Sigmoid colon (tissue), 6 donors: ENCODE measurements at regions not wholly inside any gene's neighbourhood (a gene's known extent, or its start where the extent isn't known, plus 50 kb on each side); places are given as distances from the start of the nearest gene placed in this dataset.

Experiments
- DNase-seq: peaks from one replicate; pipeline ENCODE4 v3.0.0-alpha.2; 2019
- H3K27ac ChIP-seq, 4 donors: fragments of 200-600 bp; sonication (generic); one replicate each; pipeline ENCODE4 v1.5.1; 2016 to 2019; ENCODE audit warnings: mild to moderate bottlenecking in 1 of 4
- H3K27me3 ChIP-seq, 3 donors: fragments of 200-600 bp; sonication (generic); one replicate each; pipeline ENCODE4 v1.5.1; 2019; ENCODE audit warnings: mild to moderate bottlenecking in 1 of 3
- H3K36me3 ChIP-seq, 4 donors: fragments of 200-600 bp; sonication (generic); one replicate each; pipeline ENCODE4 v1.5.1; 2016 to 2019
- H3K4me1 ChIP-seq, 4 donors: fragments of 200-600 bp; sonication (generic); one replicate each; pipeline ENCODE4 v1.5.1; 2017 to 2019
- H3K4me3 ChIP-seq, 4 donors: fragments of 200-600 bp; sonication (generic); one replicate each; pipeline ENCODE4 v1.5.1; 2017 to 2019; ENCODE audit warnings: mild to moderate bottlenecking in 2 of 4, moderate library complexity in 1 of 4
- H3K9me3 ChIP-seq, 4 donors: fragments of 200-600 bp in 3 of 4; sonication (generic) in 3 of 4; one replicate each; pipeline versions ENCODE4 v1.5.1 to v1.6.1; 2013 to 2019
- CTCF ChIP-seq, 4 experiments: fragments of 450-650 bp in 3 of 4; fragments of 200-600 bp in 1 of 4; IDR thresholded peaks; one replicate each; pipeline ENCODE4 v1.5.1; 2016 to 2019; ENCODE audit warnings: antibody characterized with exemption in 4 of 4, mild to moderate bottlenecking in 3 of 4, moderate library complexity in 2 of 4
- EP300 ChIP-seq, 4 donors: sonication (generic); formaldehyde crosslinking; IDR thresholded peaks; one replicate each; pipeline ENCODE4 v1.6.1; 2017; ENCODE audit warnings: antibody characterized with exemption in 4 of 4
- POLR2A ChIP-seq, 2 donors: fragments of 450-650 bp; IDR thresholded peaks; one replicate each; pipeline ENCODE4 v1.6.1; 2016; ENCODE audit warnings: antibody characterized with exemption in 2 of 2, mild to moderate bottlenecking in 2 of 2, moderate library complexity in 2 of 2
- POLR2AphosphoS5 ChIP-seq, 4 donors: sonication (generic); formaldehyde crosslinking; IDR thresholded peaks; one replicate each; pipeline ENCODE4 v1.6.1; 2017; ENCODE audit warnings: antibody characterized with exemption in 4 of 4
- WGBS, 2 donors: extraction: QIAGEN DNeasy Blood & Tissue Kit; methylation state at CpG; one replicate each; pipeline ENCODE4 v1.1.7; 2013; 5-methylcytosine and 5-hydroxymethylcytosine counted together
- intact Hi-C: fragments of 100-400 bp; cut with DNase I; formaldehyde crosslinking; loops from one replicate; pipeline ENCODE4 v1.15.1; 2023
- donor health status: healthy with polysubstance abuse.
- donor health status: healthy.

GRCh38 chr18:75863696-75864095 lies 436.2 kb upstream of the SMIM21 start:
- Histone ChIP-seq H3K27me3 (no peaks in the 10 kb centered on the region), H3K9me3 (no peaks in the 10 kb centered on the region), H3K4me3 (no peak overlapping the region), H3K27ac (no peak overlapping the region), H3K36me3 (no peaks in the 10 kb centered on the region), H3K4me1 (peaks cover 0 to 26% (median 22%) of the 10 kb centered on the region in 4 donors)
- DNase-seq, result no peak
- TF ChIP-seq EP300 (IDR thresholded peaks at IDR 0.05) (no peak), POLR2AphosphoS5 (IDR thresholded peaks at IDR 0.05) (no peak), CTCF (IDR thresholded peaks at IDR 0.05) (no peak), POLR2A (IDR thresholded peaks at IDR 0.05) (no peak)
- WGBS, 2 donors, result 80 to 89% methylated on average over 5 of the region's 5 CpGs
- intact Hi-C loops, result no loop called here

GRCh38 chr18:75862458-75862857 lies 435.0 kb upstream of the SMIM21 start:
- intact Hi-C loops, result no loop called here
- TF ChIP-seq POLR2AphosphoS5 (IDR thresholded peaks at IDR 0.05) (no peak), POLR2A (IDR thresholded peaks at IDR 0.05) (no peak), CTCF (IDR thresholded peaks at IDR 0.05) (no peak), EP300 (IDR thresholded peaks at IDR 0.05) (no peak)
- DNase-seq, result no peak
- Histone ChIP-seq H3K4me1 (peaks cover 0 to 29% (median 14%) of the 10 kb centered on the region in 4 donors), H3K27me3 (no peaks in the 10 kb centered on the region), H3K9me3 (no peaks in the 10 kb centered on the region), H3K27ac (no peak overlapping the region), H3K36me3 (no peaks in the 10 kb centered on the region), H3K4me3 (no peak overlapping the region)
- 89 to 93% methylated on average over 5 of the region's 5 CpGs for WGBS, 2 donors

DNA sequence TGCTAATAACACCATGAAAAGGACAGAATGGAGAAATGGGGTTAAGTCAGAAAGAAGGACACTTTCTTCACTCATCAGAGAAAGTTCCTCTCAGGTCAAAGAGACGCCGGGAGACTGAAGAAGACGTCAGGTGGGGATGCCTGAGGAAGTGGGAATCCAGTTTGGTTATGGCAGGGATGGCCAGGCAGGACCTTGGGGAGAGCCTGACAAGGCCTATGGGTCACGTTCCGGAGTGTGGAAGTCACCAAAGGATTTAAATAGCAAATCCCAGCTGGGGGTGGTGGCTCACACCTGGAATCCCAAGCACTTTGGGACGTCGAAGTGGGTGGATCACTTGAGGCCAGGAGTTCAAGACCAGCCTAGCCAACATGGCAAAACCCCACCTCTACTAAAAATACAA lies 432.7 kb upstream of the SMIM21 start:
- no peaks in the 10 kb centered on the region for H3K9me3 ChIP-seq
- no peak overlapping the region for H3K4me3 ChIP-seq
- H3K4me1 ChIP-seq, result peaks cover 0 to 20% (median 8%) of the 10 kb centered on the region in 4 donors
- H3K27ac ChIP-seq, result no peak overlapping the region
- DNase-seq, result no peak
- H3K27me3 ChIP-seq, result no peaks in the 10 kb centered on the region
- intact Hi-C loops, result no loop called here
- no peaks in the 10 kb centered on the region for H3K36me3 ChIP-seq
- WGBS, 2 donors, result 89 to 91% methylated on average over 7 of the region's 7 CpGs
- TF ChIP-seq POLR2AphosphoS5 (IDR thresholded peaks at IDR 0.05), result no peak
- no peak for TF ChIP-seq CTCF (IDR thresholded peaks at IDR 0.05)
- TF ChIP-seq EP300 (IDR thresholded peaks at IDR 0.05), result no peak
- TF ChIP-seq POLR2A (IDR thresholded peaks at IDR 0.05), result no peak

DNA sequence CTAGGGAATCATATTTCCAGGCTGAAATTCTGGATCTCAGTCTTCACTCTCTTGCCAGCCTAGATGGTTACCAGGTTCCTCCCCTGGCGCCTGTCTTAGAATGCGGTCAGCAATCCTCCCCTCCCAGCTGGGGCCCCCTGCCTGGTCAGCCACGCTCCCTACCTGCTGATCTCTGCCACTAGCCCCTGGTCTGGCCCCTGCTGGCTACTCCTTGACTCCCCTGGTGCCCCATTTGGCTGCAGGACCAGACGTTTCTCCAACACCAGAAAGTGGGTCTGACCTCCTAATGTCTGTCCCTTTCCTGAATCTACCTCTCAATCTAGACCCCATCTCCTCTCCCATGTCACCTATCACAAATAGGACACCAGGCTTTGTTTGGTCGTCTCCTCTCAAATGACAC lies 432.0 kb upstream of the SMIM21 start:
- H3K4me3 ChIP-seq, result no peak overlapping the region
- intact Hi-C loops, result no loop called here
- DNase-seq, result no peak
- WGBS, 2 donors, result 74 to 80% methylated on average over 5 of the region's 5 CpGs
- no peaks in the 10 kb centered on the region for H3K9me3 ChIP-seq
- TF ChIP-seq POLR2AphosphoS5 (IDR thresholded peaks at IDR 0.05) (no peak), CTCF (IDR thresholded peaks at IDR 0.05) (no peak), POLR2A (IDR thresholded peaks at IDR 0.05) (no peak), EP300 (IDR thresholded peaks at IDR 0.05) (no peak)
- peak overlapping the region in 1 of 4 donors; percentile 18 for H3K27ac ChIP-seq
- H3K36me3 ChIP-seq, result no peaks in the 10 kb centered on the region
- peaks cover 0 to 19% (median 8%) of the 10 kb centered on the region in 4 donors for H3K4me1 ChIP-seq
- no peaks in the 10 kb centered on the region for H3K27me3 ChIP-seq

GRCh38 chr18:75858754-75859153 lies 431.3 kb upstream of the SMIM21 start:
- Histone ChIP-seq H3K36me3 (no peaks in the 10 kb centered on the region), H3K9me3 (no peaks in the 10 kb centered on the region), H3K27me3 (no peaks in the 10 kb centered on the region), H3K27ac (peak overlapping the region in 1 of 4 donors; percentile 41), H3K4me1 (peaks cover 0 to 22% (median 8%) of the 10 kb centered on the region in 4 donors), H3K4me3 (no peak overlapping the region)
- no peak for DNase-seq
- 71 to 81% methylated on average over 2 of the region's 2 CpGs for WGBS, 2 donors
- TF ChIP-seq POLR2AphosphoS5 (IDR thresholded peaks at IDR 0.05) (no peak), EP300 (IDR thresholded peaks at IDR 0.05) (no peak), POLR2A (IDR thresholded peaks at IDR 0.05) (no peak), CTCF (IDR thresholded peaks at IDR 0.05) (no peak)
- intact Hi-C loops, result no loop called here
